Colonic mucosa (tissue), 4 donors: ENCODE measurements at regions not wholly inside any gene's neighbourhood (a gene's known extent, or its start where the extent isn't known, plus 50 kb on each side); places are given as distances from the start of the nearest gene placed in this dataset.

ENCODE experiments used
- DNase-seq: peaks from one replicate; pipeline ENCODE4 v3.0.0-alpha.2; 2020
- H3K27ac ChIP-seq: fragments of 200-600 bp; one replicate; pipeline ENCODE4 v1.8.0; 2021
- H3K27me3 ChIP-seq: fragments of 200-600 bp; one replicate; pipeline ENCODE4 v1.8.0; 2021
- H3K36me3 ChIP-seq: fragments of 200-600 bp; one replicate; pipeline ENCODE4 v1.8.0; 2021
- H3K4me1 ChIP-seq: fragments of 200-600 bp; one replicate; pipeline ENCODE4 v1.8.0; 2021; ENCODE audit warnings: mild to moderate bottlenecking
- H3K4me3 ChIP-seq: fragments of 200-600 bp; one replicate; pipeline ENCODE4 v1.8.0; 2021
- H3K9ac ChIP-seq, 2 donors: one replicate each; pipeline ENCODE4 v1.7.0; 2013; ENCODE audit warnings: control low read depth in 2 of 2, low read depth in 2 of 2, low read length in 2 of 2
- H3K9me3 ChIP-seq: fragments of 200-600 bp; one replicate; pipeline ENCODE4 v1.8.0; 2021
- CTCF ChIP-seq: fragments of 200-600 bp; IDR thresholded peaks from one replicate; pipeline ENCODE4 v1.8.0; 2022; ENCODE audit warnings: antibody characterized with exemption, mild to moderate bottlenecking
- intact Hi-C: fragments of 100-400 bp; cut with DNase I; formaldehyde crosslinking; loops from one replicate; pipeline ENCODE4 v1.14.1; 2022
- donor health status: healthy.
- donor health status: DM: no; HTN: no; CAD: no.
- donor health status: DM: no; HTN: no; CAD: no.

GRCh38 chr12:124405592-124405991 is 110.7 kb downstream of the RFLNA start:
- Histone ChIP-seq H3K9ac (peak overlapping the region in 1 of 2 donors; percentile 18), H3K4me3 (no peak overlapping the region), H3K4me1 (no peaks in the 10 kb centered on the region), H3K27me3 (no peaks in the 10 kb centered on the region), H3K9me3 (no peaks in the 10 kb centered on the region), H3K27ac (no peak overlapping the region), H3K36me3 (peaks cover 6% of the 10 kb centered on the region)
- no peak for DNase-seq
- TF ChIP-seq CTCF: no peak
- intact Hi-C loops: no loop called here

GRCh38 chr12:124405151-124405550 is 110.3 kb downstream of the RFLNA start:
- TF ChIP-seq CTCF: no peak
- DNase-seq: no peak
- H3K9ac ChIP-seq: peak overlapping the region in 1 of 2 donors; percentile 18
- H3K27ac ChIP-seq: no peak overlapping the region
- intact Hi-C loops: no loop called here
- peaks cover 6% of the 10 kb centered on the region for H3K36me3 ChIP-seq
- no peaks in the 10 kb centered on the region for H3K27me3 ChIP-seq
- no peaks in the 10 kb centered on the region for H3K9me3 ChIP-seq
- no peaks in the 10 kb centered on the region for H3K4me1 ChIP-seq
- H3K4me3 ChIP-seq: no peak overlapping the region

- Histone ChIP-seq H3K9ac (no peak overlapping the region), H3K36me3 (peaks cover 6% of the 10 kb centered on the region), H3K4me3 (no peak overlapping the region), H3K4me1 (no peaks in the 10 kb centered on the region), H3K27ac (no peak overlapping the region), H3K9me3 (no peaks in the 10 kb centered on the region), H3K27me3 (no peaks in the 10 kb centered on the region)
- no peak for TF ChIP-seq CTCF
- intact Hi-C loops: no loop called here
- DNase-seq: no peak
These were observed 109.4 kb downstream of the RFLNA start for GRCh38 chr12:124404162-124404784.

GRCh38 chr12:124403273-124403672 is 108.4 kb downstream of the RFLNA start:
- no peaks in the 10 kb centered on the region for H3K4me1 ChIP-seq
- no peak overlapping the region for H3K27ac ChIP-seq
- DNase-seq: no peak
- H3K9me3 ChIP-seq: no peaks in the 10 kb centered on the region
- peaks cover 6% of the 10 kb centered on the region for H3K36me3 ChIP-seq
- H3K4me3 ChIP-seq: no peak overlapping the region
- no peak overlapping the region for H3K9ac ChIP-seq
- intact Hi-C loops: no loop called here
- no peak for TF ChIP-seq CTCF
- H3K27me3 ChIP-seq: no peaks in the 10 kb centered on the region

- peaks cover 3% of the 10 kb centered on the region for H3K4me1 ChIP-seq
- H3K9me3 ChIP-seq: no peaks in the 10 kb centered on the region
- no peaks in the 10 kb centered on the region for H3K27me3 ChIP-seq
- no peak overlapping the region for H3K9ac ChIP-seq
- DNase-seq: no peak
- no peak overlapping the region for H3K27ac ChIP-seq
- TF ChIP-seq CTCF: no peak
- intact Hi-C loops: no loop called here
- H3K36me3 ChIP-seq: peaks cover 6% of the 10 kb centered on the region
- no peak overlapping the region for H3K4me3 ChIP-seq
These were observed 107.6 kb downstream of the RFLNA start for GRCh38 chr12:124402248-124403066.
